ENCODE measurements at regions not wholly inside any gene's neighbourhood (a gene's known extent, or its start where the extent isn't known, plus 50 kb on each side); places are given as distances from the start of the nearest gene placed in this dataset.

DNA sequence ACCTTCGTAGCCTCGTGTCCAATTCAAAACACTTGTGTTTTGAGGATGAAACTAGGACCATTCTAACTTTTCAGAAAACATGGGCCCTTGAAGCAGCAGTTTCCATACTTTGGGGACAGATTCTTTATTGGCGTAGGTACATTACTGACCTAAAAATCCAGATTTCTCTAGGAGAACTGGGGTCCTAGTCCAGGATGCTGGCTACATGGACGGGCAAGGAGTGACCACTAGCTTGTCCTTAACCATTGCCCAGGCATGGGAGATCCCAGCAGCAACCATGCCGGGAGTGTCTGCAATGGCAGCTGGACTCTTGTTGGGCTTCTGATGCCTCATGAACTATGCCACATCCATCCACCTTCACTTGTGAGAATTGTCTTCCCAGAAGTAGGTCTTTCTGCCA is 62.2 kb upstream of the WDR1 start:
- Histone ChIP-seq H3K14ac (replicated peaks; ENCODE audit: low read depth, low read length) (no peak overlapping the region), H4K5ac (ENCODE audit: low read depth, low read length) (no peak overlapping the region), H3K9me3 (ENCODE audit: control insufficient read depth, insufficient read depth, low read length) (no peaks in the 10 kb centered on the region), H4K20me1 (ENCODE audit: insufficient read depth, low read length) (no peaks in the 10 kb centered on the region), H3K4me2 (ENCODE audit: low read depth, low read length) (no peak overlapping the region), H2AFZ (replicated peaks; ENCODE audit: low read length, poor library complexity) (no peak overlapping the region), H3K4me1 (ENCODE audit: control insufficient read depth, insufficient read depth, low read length) (peaks cover 9% of the 10 kb centered on the region; the same call in 1 of the 2 replicates), H2BK120ac (ENCODE audit: low read depth, low read length) (no peak overlapping the region), H3K4me3 (ENCODE audit: insufficient read depth, low read depth, low read length) (no peak overlapping the region), H4K91ac (ENCODE audit: insufficient read depth, low read depth, low read length) (no peak overlapping the region), H2BK5ac (ENCODE audit: low read depth, low read length, poor library complexity, severe bottlenecking) (no peak overlapping the region), H3K27ac (ENCODE audit: insufficient read depth, low read length) (no peak overlapping the region), H2BK15ac (ENCODE audit: low read depth, low read length) (no peak overlapping the region), H3K79me1 (ENCODE audit: low read depth in 1 of 2, low read length in 2 of 2) (no peaks in the 10 kb centered on the region), H2AK5ac (ENCODE audit: low read depth, low read length) (no peak overlapping the region), H3K36me3 (ENCODE audit: control insufficient read depth, insufficient read depth, low read length) (no peaks in the 10 kb centered on the region), H2BK20ac (ENCODE audit: low read depth, low read length) (no peak overlapping the region), H3K9ac (ENCODE audit: low read depth, low read length) (no peak overlapping the region), H3K9me1 (ENCODE audit: insufficient read depth, low read length) (0 out of 2 replicates have a peak, but pooled peaks cover 4% of the 10 kb centered on the region), H3K27me3 (ENCODE audit: control insufficient read depth, insufficient read depth, low read length) (no peaks in the 10 kb centered on the region), H3K4ac (ENCODE audit: low read depth, low read length) (no peak overlapping the region), H3K18ac (ENCODE audit: low read depth, low read length) (no peak overlapping the region), H3K56ac (ENCODE audit: extremely low read depth, insufficient read depth, low read length) (no peak overlapping the region), H3K23ac (ENCODE audit: low read depth, low read length) (no peak overlapping the region), H4K8ac (ENCODE audit: low read depth in 2 of 2, low read length in 2 of 2) (no peak overlapping the region), H2AK9ac (replicated peaks; ENCODE audit: low read depth, low read length, poor library complexity) (no peak overlapping the region)
- DNase-seq (no peak), ATAC-seq (ENCODE audit: low read depth) (no peak)
- in situ Hi-C loops (cut with MboI; ENCODE audit: low sequenced_read_pairs) = loop anchor here (25.0 kb wide), 1 partner anchor 91 kb away; no protein-coding TSS in a partner anchor
- ChIA-PET POLR2A (ENCODE audit: unreplicated experiment) (no interaction called here), CTCF (interaction anchor here (0.5 kb wide), 1 partner anchor 221 kb away, joined by 4 read pairs; no protein-coding TSS in a partner anchor)
- intact Hi-C loops (cut with micrococcal nuclease) = no loop called here
- dilution Hi-C loops (cut with HindIII; ENCODE audit: low sequenced_read_pairs, unreplicated experiment) = no loop called here
- no TSS peak for BruUV-seq (replicated peaks)
- WGBS, 2 experiments (ENCODE audit: extremely low coverage in 2 of 2, insufficient read length in 1 of 2) = 89% methylated on average over 1 of the region's 5 CpGs; no CpG with 5 or more reads in 1 of the 2 experiments
- TF ChIP-seq MAZ (IDR thresholded peaks at IDR 0.05; ENCODE audit: borderline replicate concordance, low read depth, low read length) (no peak), CEBPB (IDR thresholded peaks at IDR 0.05; ENCODE audit: low read depth, low read length) (no peak), MXI1 (IDR thresholded peaks at IDR 0.05; ENCODE audit: borderline replicate concordance, low read depth, low read length) (no peak)
- TF ChIP-seq, protein P1, sequence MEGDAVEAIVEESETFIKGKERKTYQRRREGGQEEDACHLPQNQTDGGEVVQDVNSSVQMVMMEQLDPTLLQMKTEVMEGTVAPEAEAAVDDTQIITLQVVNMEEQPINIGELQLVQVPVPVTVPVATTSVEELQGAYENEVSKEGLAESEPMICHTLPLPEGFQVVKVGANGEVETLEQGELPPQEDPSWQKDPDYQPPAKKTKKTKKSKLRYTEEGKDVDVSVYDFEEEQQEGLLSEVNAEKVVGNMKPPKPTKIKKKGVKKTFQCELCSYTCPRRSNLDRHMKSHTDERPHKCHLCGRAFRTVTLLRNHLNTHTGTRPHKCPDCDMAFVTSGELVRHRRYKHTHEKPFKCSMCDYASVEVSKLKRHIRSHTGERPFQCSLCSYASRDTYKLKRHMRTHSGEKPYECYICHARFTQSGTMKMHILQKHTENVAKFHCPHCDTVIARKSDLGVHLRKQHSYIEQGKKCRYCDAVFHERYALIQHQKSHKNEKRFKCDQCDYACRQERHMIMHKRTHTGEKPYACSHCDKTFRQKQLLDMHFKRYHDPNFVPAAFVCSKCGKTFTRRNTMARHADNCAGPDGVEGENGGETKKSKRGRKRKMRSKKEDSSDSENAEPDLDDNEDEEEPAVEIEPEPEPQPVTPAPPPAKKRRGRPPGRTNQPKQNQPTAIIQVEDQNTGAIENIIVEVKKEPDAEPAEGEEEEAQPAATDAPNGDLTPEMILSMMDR (conservative IDR thresholded peaks at IDR 0.05; ENCODE audit: low read depth, low read length) = no peak
